H9 (cell line): ENCODE measurements at regions not wholly inside any gene's neighbourhood (a gene's known extent, or its start where the extent isn't known, plus 50 kb on each side); places are given as distances from the start of the nearest gene placed in this dataset.

Experiments
- DNase-seq: peaks from one replicate; pipeline ENCODE4 v3.0.0-alpha.2; 2017
- H2AFZ ChIP-seq: one replicate; pipeline ENCODE4 v1.6.1; 2013; ENCODE audit warnings: mild to moderate bottlenecking, low read length, control low read depth, moderate library complexity
- H2AK5ac ChIP-seq: 2 replicates; pipeline ENCODE4 v1.6.1; 2013; ENCODE audit warnings: low read length, control low read depth, mixed read lengths; ENCODE audit not compliant: insufficient read length
- H2BK120ac ChIP-seq: one replicate; pipeline ENCODE4 v1.6.1; 2013; ENCODE audit warnings: low read depth, mild to moderate bottlenecking, low read length, control low read depth, inconsistent platforms; ENCODE audit not compliant: poor library complexity, severe bottlenecking
- H2BK12ac ChIP-seq: 2 replicates; pipeline ENCODE4 v1.6.1; 2013; ENCODE audit warnings: low read length, control low read depth, mixed read lengths, low read depth; ENCODE audit not compliant: insufficient read length
- H2BK15ac ChIP-seq: 2 replicates; pipeline ENCODE4 v1.6.1; 2013; ENCODE audit warnings: low read depth, low read length, control low read depth
- H2BK20ac ChIP-seq: one replicate; pipeline ENCODE4 v1.6.1; 2013; ENCODE audit warnings: low read depth, mild to moderate bottlenecking, low read length, control low read depth, inconsistent platforms; ENCODE audit not compliant: poor library complexity, severe bottlenecking
- H2BK5ac ChIP-seq: 2 replicates; pipeline ENCODE4 v1.6.1; 2013; ENCODE audit warnings: low read length, control low read depth, mixed read lengths; ENCODE audit not compliant: insufficient read length
- H3K14ac ChIP-seq: 2 replicates; pipeline ENCODE4 v1.6.1; 2013; ENCODE audit warnings: low read length, control low read depth; ENCODE audit not compliant: insufficient read depth
- H3K18ac ChIP-seq: 2 replicates; pipeline ENCODE4 v1.6.1; 2013; ENCODE audit warnings: low read depth, mild to moderate bottlenecking, mixed read lengths, low read length, control low read depth; ENCODE audit not compliant: insufficient read length
- H3K23ac ChIP-seq: 2 replicates; pipeline ENCODE4 v1.6.1; 2013; ENCODE audit warnings: low read length, control low read depth, mixed read lengths, low read depth; ENCODE audit not compliant: insufficient read length
- H3K23me2 ChIP-seq: 2 replicates; pipeline ENCODE4 v1.6.1; 2013; ENCODE audit warnings: low read depth, mild to moderate bottlenecking, mixed read lengths, low read length, control low read depth; ENCODE audit not compliant: insufficient read length, poor library complexity, severe bottlenecking
- H3K27ac ChIP-seq: 2 replicates; pipeline ENCODE4 v1.5.1; 2013; ENCODE audit warnings: low read length, control low read depth, mixed read lengths, low read depth; ENCODE audit not compliant: insufficient read length
- H3K27me3 ChIP-seq: 2 replicates; pipeline ENCODE4 v1.6.1; 2013; ENCODE audit warnings: low read length, control low read depth, inconsistent platforms; ENCODE audit not compliant: insufficient read depth
- H3K4ac ChIP-seq: 2 replicates; pipeline ENCODE4 v1.6.1; 2013; ENCODE audit warnings: low read depth, mild to moderate bottlenecking, control low read depth, inconsistent platforms, low read length, moderate library complexity
- H3K4me1 ChIP-seq: 2 replicates; pipeline ENCODE4 v1.6.1; 2013; ENCODE audit warnings: low read length, control low read depth, inconsistent platforms; ENCODE audit not compliant: insufficient read depth
- H3K4me2 ChIP-seq: 2 replicates; pipeline ENCODE4 v1.6.1; 2013; ENCODE audit warnings: low read length, control low read depth, mixed read lengths; ENCODE audit not compliant: insufficient read length, insufficient read depth
- H3K56ac ChIP-seq: 2 replicates; pipeline ENCODE4 v1.6.1; 2013; ENCODE audit warnings: low read depth, mild to moderate bottlenecking, mixed read lengths, low read length, control low read depth; ENCODE audit not compliant: insufficient read length
- H3K79me1 ChIP-seq: 2 replicates; pipeline ENCODE4 v1.6.1; 2013; ENCODE audit warnings: low read depth, mild to moderate bottlenecking, moderate library complexity, low read length, control low read depth, inconsistent platforms; ENCODE audit not compliant: insufficient read depth, poor library complexity, severe bottlenecking
- H3K79me2 ChIP-seq: 2 replicates; pipeline ENCODE4 v1.6.1; 2013; ENCODE audit warnings: low read length, control low read depth, inconsistent platforms; ENCODE audit not compliant: insufficient read depth
- H3K9ac ChIP-seq: 2 replicates; pipeline ENCODE4 v1.6.1; 2013; ENCODE audit warnings: low read length, control low read depth, mixed read lengths; ENCODE audit not compliant: insufficient read length; ENCODE audit errors: extremely low read depth
- H3K9me3 ChIP-seq: one replicate; pipeline ENCODE4 v1.6.1; 2013; ENCODE audit warnings: low read depth, low read length, inconsistent platforms; ENCODE audit not compliant: control insufficient read depth
- H3T11ph ChIP-seq: one replicate; pipeline ENCODE4 v1.6.1; 2013; ENCODE audit warnings: mild to moderate bottlenecking, low read length, control low read depth, inconsistent platforms
- H4K20me1 ChIP-seq: one replicate; pipeline ENCODE4 v1.6.1; 2013; ENCODE audit not compliant: control insufficient read depth, insufficient read length, insufficient read depth
- H4K5ac ChIP-seq: 2 replicates; pipeline ENCODE4 v1.6.1; 2013; ENCODE audit warnings: low read depth, mild to moderate bottlenecking, mixed read lengths, low read length, control low read depth; ENCODE audit not compliant: insufficient read length
- H4K8ac ChIP-seq: replicated peaks from 2 replicates; pipeline ENCODE4 v1.6.1; 2013; ENCODE audit warnings: low read length, control low read depth, mixed read lengths, low read depth; ENCODE audit not compliant: insufficient read length
- H4K91ac ChIP-seq: 2 replicates; pipeline ENCODE4 v1.6.1; 2013; ENCODE audit warnings: low read depth, mild to moderate bottlenecking, moderate library complexity, mixed read lengths, low read length, control low read depth; ENCODE audit not compliant: insufficient read length
- H3K27ac Mint-ChIP-seq, 3 experiments: 2 replicates in 2 of 3; 3 replicates in 1 of 3; pipeline ENCODE4 v1.8.0; 2020 to 2021; ENCODE audit warnings: mixed read lengths in 3 of 3, mild to moderate bottlenecking in 1 of 3, moderate library complexity in 1 of 3
- H3K27me3 Mint-ChIP-seq: 2 replicates; pipeline ENCODE4 v1.8.0; 2021; ENCODE audit warnings: low read depth, mild to moderate bottlenecking, moderate library complexity, mixed read lengths
- H3K36me3 Mint-ChIP-seq, 3 experiments: 2 replicates in 2 of 3; 3 replicates in 1 of 3; pipeline ENCODE4 v1.8.0; 2020 to 2021; ENCODE audit warnings: low read depth in 3 of 3, mixed read lengths in 3 of 3; ENCODE audit not compliant: insufficient read depth in 1 of 3
- H3K4me1 Mint-ChIP-seq, 2 experiments: 2 replicates each; pipeline ENCODE4 v1.8.0; 2020; ENCODE audit warnings: mixed read lengths in 2 of 2
- H3K4me3 Mint-ChIP-seq, 2 experiments: 2 replicates in 1 of 2; 3 replicates in 1 of 2; pipeline ENCODE4 v1.8.0; 2020 to 2021; ENCODE audit warnings: mild to moderate bottlenecking in 2 of 2, mixed read lengths in 2 of 2, moderate library complexity in 1 of 2
- H3K9me3 Mint-ChIP-seq, 2 experiments: 2 replicates in 1 of 2; 3 replicates in 1 of 2; pipeline ENCODE4 v1.8.0; 2020; ENCODE audit warnings: mild to moderate bottlenecking in 2 of 2, mixed read lengths in 2 of 2, moderate library complexity in 1 of 2
- CTCF ChIP-seq: fragments of 200-600 bp; sonication (generic); conservative IDR thresholded peaks from 3 replicates; pipeline ENCODE4 v1.8.0; 2021; ENCODE audit warnings: antibody characterized with exemption, mild to moderate bottlenecking
- WGBS: extraction: QIAGEN DNeasy Blood & Tissue Kit; methylation state at CpG from one replicate; pipeline ENCODE4 v1.1.7; 2013; ENCODE audit warnings: missing lambda C conversion rate, low lambda C conversion rate, mixed read lengths; ENCODE audit not compliant: insufficient read length; ENCODE audit errors: extremely low coverage; 5-methylcytosine and 5-hydroxymethylcytosine counted together

GRCh38 chr1:93811326-93812065 lies 67.5 kb downstream of the DNTTIP2 start:
- H3K14ac ChIP-seq: no peak overlapping the region
- no peak for TF ChIP-seq CTCF
- H2BK5ac ChIP-seq: no peak overlapping the region
- no peaks in the 10 kb centered on the region for H3K9me3 ChIP-seq
- no peaks in the 10 kb centered on the region for H4K20me1 ChIP-seq
- Mint-ChIP-seq H3K4me3 (no peak overlapping the region), H3K27me3 (peaks cover 2% of the 10 kb centered on the region; the same call in 1 of the 2 replicates), H3K36me3 (peaks cover 10 to 23% (median 11%) of the 10 kb centered on the region in 3 experiments), H3K9me3 (peaks cover 16 to 22% of the 10 kb centered on the region in 2 experiments), H3K27ac (no peak overlapping the region), H3K4me1 (peaks cover 42 to 63% of the 10 kb centered on the region in 2 experiments)
- no peaks in the 10 kb centered on the region for H3K23me2 ChIP-seq
- no peak overlapping the region for H2AFZ ChIP-seq
- no peak overlapping the region for H2BK120ac ChIP-seq
- no peak overlapping the region for H2BK15ac ChIP-seq
- no peak overlapping the region for H3K4me2 ChIP-seq
- H3K23ac ChIP-seq: no peak overlapping the region
- H2BK12ac ChIP-seq: no peak overlapping the region
- no peaks in the 10 kb centered on the region; the same call in 1 of the 2 replicates for H3K4me1 ChIP-seq
- no peak overlapping the region for H4K8ac ChIP-seq
- H4K5ac ChIP-seq: no peak overlapping the region
- H3K9ac ChIP-seq: no peak overlapping the region
- no peaks in the 10 kb centered on the region for H3K79me1 ChIP-seq
- WGBS: no CpG with 5 or more reads among the region's 7 CpGs
- H2AK5ac ChIP-seq: no peak overlapping the region
- H3K79me2 ChIP-seq: no peaks in the 10 kb centered on the region
- no peak overlapping the region for H2BK20ac ChIP-seq
- H3K27ac ChIP-seq: no peak overlapping the region
- no peak overlapping the region for H3K4ac ChIP-seq
- no peak overlapping the region for H4K91ac ChIP-seq
- H3K56ac ChIP-seq: no peak overlapping the region
- no peak overlapping the region for H3T11ph ChIP-seq
- no peak for DNase-seq
- no peak overlapping the region for H3K18ac ChIP-seq
- no peaks in the 10 kb centered on the region for H3K27me3 ChIP-seq
